KOPT-K1 (cell line): ENCODE measurements at regions not wholly inside any gene's neighbourhood (a gene's known extent, or its start where the extent isn't known, plus 50 kb on each side); places are given as distances from the start of the nearest gene placed in this dataset.

Source experiments
- H3K27ac ChIP-seq: fragments of 200-600 bp; sonication (generic); 2 replicates; pipeline ENCODE4 v1.5.1; 2016; ENCODE audit warnings: antibody characterized with exemption, mild to moderate bottlenecking, low read depth, low read length; ENCODE audit not compliant: poor library complexity, severe bottlenecking
- H3K36me3 ChIP-seq: fragments of 200-600 bp; sonication (generic); 2 replicates; pipeline ENCODE4 v1.5.1; 2017; ENCODE audit warnings: antibody characterized with exemption, mild to moderate bottlenecking, low read length, moderate library complexity; ENCODE audit not compliant: insufficient read depth
- H3K9me3 ChIP-seq: fragments of 200-600 bp; sonication (generic); 2 replicates; pipeline ENCODE4 v1.5.1; 2017; ENCODE audit warnings: antibody characterized with exemption, low read length, mild to moderate bottlenecking; ENCODE audit not compliant: insufficient read depth, poor library complexity, severe bottlenecking

DNA sequence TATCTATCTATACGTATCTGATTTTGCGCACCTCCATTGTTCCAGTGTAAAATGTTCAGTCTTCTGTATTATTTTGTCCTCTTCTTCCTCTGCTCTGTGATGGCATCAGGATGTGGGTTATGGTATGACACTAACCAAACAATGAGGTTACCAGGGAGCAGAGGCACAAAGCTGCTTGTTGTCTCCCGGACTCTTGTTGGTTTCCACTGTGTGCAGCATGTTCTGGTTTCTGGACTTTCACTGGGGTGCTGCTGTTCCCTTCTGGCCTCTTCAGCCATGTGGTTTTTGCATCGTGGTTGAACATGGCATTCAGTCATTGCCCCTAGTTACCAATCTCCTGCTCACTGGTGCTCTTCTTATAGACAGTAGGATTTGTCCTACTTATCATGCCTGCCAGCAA, 665.9 kb downstream of the CBLN2 start:
- no peaks in the 10 kb centered on the region for H3K36me3 ChIP-seq
- H3K9me3 ChIP-seq, result no peaks in the 10 kb centered on the region
- no peak overlapping the region for H3K27ac ChIP-seq

DNA sequence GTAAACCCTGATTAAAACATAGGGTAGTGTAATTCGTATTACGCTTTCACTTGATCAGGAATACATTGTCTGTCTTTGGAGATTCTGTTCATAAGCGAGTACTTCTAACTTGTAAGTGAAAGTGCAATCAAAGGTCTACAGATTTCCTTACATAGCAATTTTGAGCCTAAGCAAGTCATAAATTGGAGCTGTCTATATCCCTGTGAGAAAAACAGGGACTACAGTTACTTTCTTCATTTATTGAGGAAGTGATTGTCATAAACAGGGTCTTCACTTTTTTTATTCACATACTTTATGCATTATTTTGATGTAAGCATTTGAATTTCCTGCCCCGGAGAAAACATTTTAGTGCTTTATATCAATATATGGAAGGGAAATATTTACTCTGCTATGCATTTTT, 670.4 kb downstream of the CBLN2 start:
- Histone ChIP-seq H3K9me3 (no peaks in the 10 kb centered on the region), H3K27ac (no peak overlapping the region), H3K36me3 (no peaks in the 10 kb centered on the region)

DNA sequence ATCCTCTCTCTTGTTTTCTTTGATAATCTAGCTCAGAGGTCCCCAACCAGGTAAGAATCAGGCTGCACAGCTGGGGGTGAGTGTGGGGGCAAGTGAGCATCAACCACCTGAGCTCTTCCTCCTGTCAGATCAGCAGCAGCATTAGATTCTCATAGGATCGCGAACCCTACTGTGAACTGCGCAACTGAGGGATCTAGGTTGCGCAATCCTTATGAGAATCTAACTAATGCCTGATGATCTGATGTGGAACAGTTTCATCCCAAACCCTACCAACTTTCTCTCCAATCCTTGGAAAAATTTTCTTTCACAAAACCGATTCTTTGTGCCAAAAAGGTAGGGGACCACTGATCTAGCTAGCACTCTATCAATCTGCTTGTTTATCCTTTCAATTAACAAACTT, 678.3 kb downstream of the CBLN2 start:
- Histone ChIP-seq H3K27ac (no peak overlapping the region), H3K9me3 (no peaks in the 10 kb centered on the region), H3K36me3 (no peaks in the 10 kb centered on the region)

DNA sequence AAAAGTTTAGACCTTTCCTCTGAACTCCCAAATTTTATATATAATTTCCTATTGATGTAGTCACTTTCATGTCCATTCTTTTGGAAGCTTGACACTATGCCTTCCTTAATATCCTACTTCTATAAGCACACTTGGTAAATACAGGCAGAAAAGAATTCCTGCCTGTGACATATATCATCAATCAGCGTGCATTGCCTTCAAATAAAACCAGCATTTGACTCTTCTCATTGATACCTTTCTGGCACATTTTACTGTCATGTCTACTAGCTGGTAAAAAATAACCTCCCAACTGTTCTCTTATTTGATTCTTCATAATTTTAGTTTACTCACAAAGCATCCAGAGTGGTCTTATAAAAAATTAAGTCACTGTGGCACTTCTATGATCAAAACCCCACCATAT, 693.5 kb downstream of the CBLN2 start:
- Histone ChIP-seq H3K36me3 (no peaks in the 10 kb centered on the region), H3K27ac (no peak overlapping the region), H3K9me3 (peaks cover 5% of the 10 kb centered on the region)

DNA sequence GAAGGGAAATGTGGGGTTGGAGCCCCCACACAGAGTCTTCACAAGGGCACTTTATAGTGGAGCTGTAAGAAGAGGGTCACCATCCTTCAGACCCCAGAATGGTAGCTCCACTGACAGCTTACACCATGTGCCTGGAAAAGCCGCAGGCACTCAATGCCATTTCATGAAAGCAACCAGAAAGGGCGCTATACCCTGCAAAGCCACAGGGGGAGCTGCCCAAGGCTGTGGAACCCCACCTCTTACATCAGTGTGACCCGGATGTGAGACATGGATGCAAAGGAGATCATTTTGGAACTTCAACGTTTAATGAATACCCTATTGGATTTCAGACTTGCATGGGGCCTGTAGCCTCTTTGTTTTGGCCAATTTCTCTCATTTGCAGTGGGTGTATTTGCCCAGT, 694.7 kb downstream of the CBLN2 start:
- peaks cover 5% of the 10 kb centered on the region for H3K9me3 ChIP-seq
- no peaks in the 10 kb centered on the region for H3K36me3 ChIP-seq
- no peak overlapping the region for H3K27ac ChIP-seq

DNA sequence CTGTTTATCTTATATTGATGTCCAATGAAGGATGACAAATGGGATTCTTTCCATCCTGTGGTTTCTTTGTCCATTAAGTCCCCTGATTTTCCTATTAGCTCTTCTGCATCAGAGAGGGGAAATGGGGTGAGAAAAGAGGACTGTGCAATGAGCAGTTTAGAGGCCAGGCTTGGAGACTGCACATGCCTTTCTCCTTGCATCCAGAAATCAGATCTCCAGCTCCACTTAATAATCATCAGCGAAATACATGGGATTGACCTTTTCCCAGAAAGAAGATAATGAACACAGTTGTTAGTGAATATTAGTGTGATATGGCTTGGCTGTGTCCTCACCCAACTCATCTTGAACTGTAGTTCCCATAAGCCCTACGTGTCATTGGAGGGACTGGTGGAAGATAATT, 697.4 kb downstream of the CBLN2 start:
- H3K9me3 ChIP-seq, result peaks cover 5% of the 10 kb centered on the region
- no peak overlapping the region for H3K27ac ChIP-seq
- no peaks in the 10 kb centered on the region for H3K36me3 ChIP-seq

DNA sequence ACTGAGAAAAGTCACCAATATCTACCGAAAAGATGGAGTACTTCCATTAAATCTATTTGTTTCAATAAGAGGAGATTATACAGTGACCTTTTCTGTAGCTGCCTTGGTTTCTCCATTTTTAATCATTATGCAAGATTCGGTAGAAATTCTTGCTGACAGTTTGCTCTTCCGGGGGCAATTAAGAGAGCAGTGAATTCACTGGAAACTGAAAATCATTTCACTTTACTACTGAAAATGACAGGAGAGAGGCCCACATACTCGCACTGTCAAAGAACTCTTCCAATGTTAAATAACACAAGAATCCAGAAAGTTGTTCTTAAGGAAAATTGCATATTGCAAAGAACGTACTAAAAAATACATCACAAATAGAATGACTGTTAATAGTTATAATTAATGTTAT, 699.3 kb downstream of the CBLN2 start:
- Histone ChIP-seq H3K27ac (no peak overlapping the region), H3K36me3 (no peaks in the 10 kb centered on the region), H3K9me3 (peaks cover 5% of the 10 kb centered on the region)

DNA sequence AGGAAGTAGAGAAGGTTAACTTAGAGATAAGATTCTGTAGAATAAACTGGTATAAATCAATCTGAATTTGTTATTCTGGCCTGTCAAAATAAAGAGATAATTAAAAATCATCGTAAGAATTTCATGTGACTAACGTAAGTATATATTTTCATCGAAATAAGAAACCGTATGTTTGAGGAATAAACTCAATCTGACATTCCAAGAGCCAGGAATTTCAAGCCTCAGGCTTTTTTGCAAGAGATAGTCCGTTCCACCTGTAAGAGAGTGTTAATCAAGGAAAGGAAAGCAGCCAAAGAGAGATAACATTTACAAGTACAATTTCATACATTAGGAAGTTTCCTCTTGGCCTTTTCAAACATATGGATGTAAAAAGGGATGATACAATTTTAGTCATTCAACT, 701.5 kb downstream of the CBLN2 start:
- Histone ChIP-seq H3K9me3 (no peaks in the 10 kb centered on the region), H3K36me3 (no peaks in the 10 kb centered on the region), H3K27ac (no peak overlapping the region)

DNA sequence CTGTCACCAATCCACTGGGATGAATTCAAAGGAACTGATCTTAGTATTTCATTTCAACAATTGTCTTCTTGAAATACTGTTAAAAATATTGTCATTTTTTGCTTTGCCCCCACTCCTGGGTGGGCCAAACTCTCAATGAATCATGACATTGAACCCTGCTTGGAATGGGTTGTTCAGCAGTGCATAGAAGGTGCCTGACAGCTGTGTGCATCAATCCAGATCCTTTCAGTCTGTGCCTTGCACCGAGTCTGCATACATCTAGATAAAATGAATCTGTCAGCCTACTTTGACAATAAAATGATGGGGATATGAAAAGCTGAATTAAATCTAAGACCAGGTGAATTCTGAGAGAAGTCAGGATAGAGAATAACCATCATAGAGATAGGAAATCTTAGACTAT, 706.6 kb downstream of the CBLN2 start:
- H3K9me3 ChIP-seq, result no peaks in the 10 kb centered on the region
- H3K36me3 ChIP-seq, result no peaks in the 10 kb centered on the region
- H3K27ac ChIP-seq, result no peak overlapping the region

DNA sequence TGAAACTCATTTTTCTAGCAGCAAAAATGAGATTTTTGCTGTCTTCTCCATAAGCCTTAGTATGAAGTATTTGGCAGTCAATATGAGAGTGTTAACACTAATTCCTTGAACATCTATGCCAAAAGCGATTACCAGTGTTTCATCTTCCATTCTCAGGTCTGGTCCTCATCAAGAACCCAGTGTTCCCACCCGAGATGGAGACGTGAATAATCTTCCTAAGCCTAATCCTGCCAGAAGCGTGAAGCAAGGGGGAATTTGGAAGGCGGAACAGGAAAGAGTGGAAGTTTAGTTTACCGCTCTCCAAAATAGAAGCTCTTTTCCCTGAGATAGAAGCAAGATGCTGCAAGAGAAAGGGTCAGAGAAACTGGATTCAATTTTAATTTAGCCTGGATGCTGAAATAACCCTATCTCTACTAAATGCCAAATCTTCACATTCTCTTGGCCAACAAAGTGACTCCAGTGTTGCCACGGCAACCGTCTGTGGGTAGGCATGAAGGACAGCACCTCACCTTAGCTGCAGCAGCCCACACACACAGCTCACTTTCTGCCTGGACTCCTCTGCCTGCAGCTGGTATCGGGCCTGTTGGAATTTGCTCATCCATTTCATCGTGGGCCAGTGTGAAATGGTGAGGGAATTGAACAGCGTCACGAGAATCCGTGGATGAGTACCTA, 711.1 kb downstream of the CBLN2 start:
- H3K27ac ChIP-seq, result no peak overlapping the region
- H3K36me3 ChIP-seq, result no peaks in the 10 kb centered on the region
- no peaks in the 10 kb centered on the region for H3K9me3 ChIP-seq

DNA sequence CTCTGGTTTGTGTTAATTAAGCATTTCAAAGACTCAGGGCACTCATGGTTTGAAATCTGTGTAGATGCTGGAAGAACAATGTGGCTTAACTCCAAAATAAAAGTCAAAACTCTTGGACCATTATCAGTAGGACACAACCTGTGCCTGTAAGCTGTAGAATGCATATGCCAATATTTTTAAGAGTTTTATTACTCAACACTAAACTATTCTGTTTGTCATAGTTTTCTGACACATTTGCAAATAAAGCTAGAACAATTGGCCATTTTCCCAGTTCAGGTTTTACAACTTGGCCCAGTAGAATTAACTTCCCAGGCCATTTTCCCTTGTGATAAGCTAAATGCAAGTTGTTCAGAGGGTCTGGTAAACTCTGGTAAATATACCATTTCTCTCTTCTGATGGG, 713.1 kb downstream of the CBLN2 start:
- H3K36me3 ChIP-seq, result no peaks in the 10 kb centered on the region
- no peak overlapping the region for H3K27ac ChIP-seq
- H3K9me3 ChIP-seq, result no peaks in the 10 kb centered on the region

DNA sequence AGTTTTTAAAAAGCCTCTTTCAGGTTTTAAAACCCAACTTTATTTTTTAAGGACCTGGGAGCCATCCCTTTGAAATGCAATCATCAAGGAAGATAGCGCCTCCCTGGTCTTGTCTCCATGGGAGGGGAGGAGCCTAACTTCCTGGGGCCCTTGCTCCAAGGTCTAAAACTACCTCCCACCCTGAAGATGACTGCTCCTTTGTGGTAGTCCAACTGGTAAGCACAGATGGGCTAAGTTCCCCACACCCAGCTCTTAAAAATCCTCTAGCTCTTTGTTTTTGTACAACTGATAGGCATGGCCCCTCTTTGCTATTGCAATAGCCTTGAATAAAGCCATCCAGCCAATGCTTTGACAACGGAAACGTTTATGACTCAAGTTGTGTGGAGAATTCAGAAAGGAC, 716.8 kb downstream of the CBLN2 start:
- H3K9me3 ChIP-seq, result no peaks in the 10 kb centered on the region
- no peaks in the 10 kb centered on the region for H3K36me3 ChIP-seq
- no peak overlapping the region for H3K27ac ChIP-seq

DNA sequence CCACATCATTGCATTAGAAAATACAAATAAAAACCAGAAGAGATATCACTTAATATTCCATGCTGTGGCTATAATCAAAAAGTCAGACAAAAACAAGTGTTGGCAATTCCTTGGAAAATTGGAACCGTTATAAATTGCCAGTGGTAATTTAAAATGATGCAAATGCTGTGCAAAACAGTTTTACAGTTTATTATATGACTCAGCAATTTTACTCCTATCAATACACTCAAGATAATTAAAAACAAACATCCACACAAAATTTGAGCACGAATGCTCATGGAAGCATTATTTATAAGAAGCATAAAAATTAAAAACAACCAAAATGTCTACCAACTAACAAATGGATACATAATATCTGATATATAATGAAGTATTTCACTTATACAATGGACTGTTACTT, 728.8 kb downstream of the CBLN2 start:
- Histone ChIP-seq H3K27ac (no peak overlapping the region), H3K9me3 (no peaks in the 10 kb centered on the region), H3K36me3 (no peaks in the 10 kb centered on the region)

DNA sequence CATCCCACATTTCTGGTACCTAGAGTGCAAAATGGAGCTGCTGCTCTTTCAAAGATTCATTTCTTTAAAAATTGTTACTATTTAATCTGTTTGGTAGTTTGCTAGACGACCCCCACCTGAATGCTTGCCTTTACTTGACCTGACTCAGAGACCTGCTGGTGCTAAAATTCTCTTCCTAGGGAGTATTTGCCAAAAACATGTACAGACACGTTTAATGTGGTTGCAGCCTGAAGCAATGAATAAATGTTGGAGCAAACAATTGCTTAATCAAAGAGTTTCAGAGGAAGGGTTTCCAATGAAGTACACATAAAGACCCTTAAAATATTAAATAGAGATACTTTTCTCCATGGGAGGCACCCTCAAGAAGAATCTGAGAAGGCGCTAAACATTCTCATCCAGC, 734.4 kb downstream of the CBLN2 start:
- Histone ChIP-seq H3K27ac (no peak overlapping the region), H3K9me3 (no peaks in the 10 kb centered on the region)

DNA sequence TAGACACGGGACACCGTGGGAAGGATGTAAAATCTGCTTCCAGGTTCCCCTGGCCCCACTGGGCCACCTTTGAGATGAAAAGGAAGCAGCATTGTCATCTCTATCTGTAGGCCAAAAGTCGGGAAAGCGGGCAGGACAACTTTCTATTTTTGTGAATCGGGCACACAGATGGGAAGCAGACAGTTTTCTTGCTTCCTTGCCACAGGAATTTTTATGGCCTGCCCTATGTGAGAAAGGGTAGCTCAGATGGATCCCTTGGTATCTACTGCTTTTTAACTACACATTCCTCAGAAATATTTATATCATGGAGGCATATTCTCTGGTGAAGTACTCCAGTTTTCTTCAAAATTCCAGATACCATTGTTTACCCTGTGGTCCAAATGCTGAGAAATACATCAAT, 735.5 kb downstream of the CBLN2 start:
- H3K9me3 ChIP-seq, result no peaks in the 10 kb centered on the region
- no peak overlapping the region for H3K27ac ChIP-seq
- H3K36me3 ChIP-seq, result no peaks in the 10 kb centered on the region

More for the DNA sequence above, 734.4 kb downstream of the CBLN2 start:
- H3K36me3 ChIP-seq, result no peaks in the 10 kb centered on the region

DNA sequence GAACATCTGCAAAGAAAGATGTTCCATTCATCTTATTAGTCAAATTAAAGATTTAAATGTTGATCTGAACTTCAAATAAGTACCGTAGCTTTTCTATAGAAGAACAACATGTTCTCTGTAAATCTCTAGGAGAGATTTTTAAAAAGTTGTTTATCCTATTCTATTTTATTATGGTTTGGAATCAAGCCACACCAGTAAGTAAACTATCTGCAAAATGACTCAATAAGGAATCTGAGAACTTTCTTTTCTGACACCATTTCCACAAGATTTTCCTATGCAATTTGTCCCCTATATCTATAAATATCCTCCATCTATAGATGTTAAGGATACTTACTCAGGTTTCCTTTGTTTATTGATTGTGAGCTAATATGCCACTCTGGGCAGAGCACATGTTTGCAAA, 736.6 kb downstream of the CBLN2 start:
- Histone ChIP-seq H3K36me3 (no peaks in the 10 kb centered on the region), H3K27ac (no peak overlapping the region), H3K9me3 (no peaks in the 10 kb centered on the region)
